PFSK-1 (cell line): ENCODE measurements at regions not wholly inside any gene's neighbourhood (a gene's known extent, or its start where the extent isn't known, plus 50 kb on each side); places are given as distances from the start of the nearest gene placed in this dataset.

Source experiments
- REST ChIP-seq, 2 experiments: IDR thresholded peaks; 2 replicates each; pipeline versions ENCODE4 v1.6.1 to v1.8.0; 2011 to 2012; ENCODE audit warnings: low read depth in 2 of 2, low read length in 2 of 2, control low read depth in 1 of 2, inconsistent platforms in 1 of 2, mild to moderate bottlenecking in 1 of 2, moderate library complexity in 1 of 2; ENCODE audit not compliant: insufficient read depth in 1 of 2
- SIN3A ChIP-seq: IDR thresholded peaks from 2 replicates; pipeline ENCODE4 v1.6.1; 2012; ENCODE audit warnings: mild to moderate bottlenecking, low read length, moderate library complexity, borderline replicate concordance; ENCODE audit not compliant: insufficient read depth

DNA sequence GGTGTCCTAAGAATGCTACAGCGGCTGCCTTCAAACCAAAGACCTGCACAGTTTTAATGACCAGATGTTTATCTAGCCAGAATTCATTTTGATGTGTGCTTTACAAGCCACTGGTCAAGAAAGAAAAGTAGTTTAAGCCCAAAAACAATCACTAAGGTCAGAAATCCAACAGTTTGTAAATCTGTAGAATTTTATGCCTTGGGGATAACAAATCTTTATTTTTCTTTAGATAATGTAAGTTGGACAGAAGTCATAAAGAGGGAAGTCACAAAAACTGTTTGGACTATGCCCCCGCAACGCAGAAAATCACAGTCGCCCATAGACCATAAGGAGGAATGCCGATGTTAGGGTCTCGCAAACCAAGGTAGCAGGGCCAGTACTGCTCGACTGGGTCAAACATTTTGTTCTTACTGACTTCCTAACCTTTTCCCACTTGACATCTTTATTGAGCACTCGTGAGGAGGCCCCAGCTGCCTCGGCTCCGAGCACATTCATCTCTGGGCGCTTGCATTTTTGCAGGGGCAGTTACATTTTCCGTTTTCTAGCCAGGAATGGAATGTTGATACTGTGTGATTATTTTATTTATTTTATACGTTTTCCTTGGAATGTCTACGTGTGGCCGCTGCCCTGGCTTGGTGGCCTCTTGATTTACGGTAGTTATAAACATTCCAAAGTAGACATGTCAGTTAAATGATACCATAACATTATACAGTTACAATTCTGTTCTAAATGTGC is 56.7 kb upstream of the APCDD1L start:
- TF ChIP-seq SIN3A (no peak), REST (IDR thresholded peaks at IDR 0.05; ENCODE audit: insufficient read depth in 1 of 2, low read depth in 2 of 2, low read length in 2 of 2) (no peak)
